HepG2 (cell line): ENCODE measurements at regions not wholly inside any gene's neighbourhood (a gene's known extent, or its start where the extent isn't known, plus 50 kb on each side); places are given as distances from the start of the nearest gene placed in this dataset.

Experiments
- ATAC-seq: fragments of 200-7000 bp; cut with Tn5 transposase; 3 replicates; pipeline ENCODE4 v1.9.1; 2020; ENCODE audit warnings: mild to moderate bottlenecking, moderate library complexity
- BruUV-seq: library from RNA; stranded (reverse); fragments of 400-500 nt; replicated peaks from 2 replicates; lab custom pipeline; 2021; lab: Mats Ljungman, UMichigan
- CTCF ChIA-PET: fragments of 300-600 bp; formaldehyde crosslinking; extraction: SDS; loops from one replicate; lab custom pipeline; 2021; ENCODE audit warnings: low total read pairs, inconsistent platforms, low intra/inter-chr PET ratio; lab: Yijun Ruan, JAX
- POLR2A ChIA-PET: fragments of 350-600 bp; sonication (Branson Sonifier 250); formaldehyde crosslinking; loops from one replicate; lab custom pipeline; 2020; ENCODE audit warnings: antibody characterized with exemption, inconsistent platforms; lab: Yijun Ruan, JAX
- DNase-seq: peaks from one replicate; pipeline ENCODE4 v3.0.0-alpha.2; 2015; ENCODE audit warnings: low spot score
- FAIRE-seq: peaks from 3 replicates; lab custom pipeline; 2011; peaks lifted over from hg19 to GRCh38; lab: Jason Lieb, UNC
- H2AFZ ChIP-seq: one replicate; pipeline ENCODE4 v1.6.1; 2011; ENCODE audit warnings: low read length, inconsistent platforms
- H3K27ac ChIP-seq: fragments of 300-600 bp; 3 replicates; pipeline ENCODE4 v1.8.0; 2011; ENCODE audit warnings: mixed run types, mild to moderate bottlenecking, mixed read lengths, low read length, inconsistent platforms; ENCODE audit not compliant: insufficient read depth; ENCODE audit errors: extremely low read length
- H3K27me3 ChIP-seq, 2 experiments: fragments of 200-600 bp in 1 of 2; 2 replicates in 1 of 2; 3 replicates in 1 of 2; pipeline versions ENCODE4 v1.6.0 to v1.8.0; 2011; ENCODE audit warnings: low read length in 2 of 2, mild to moderate bottlenecking in 2 of 2, moderate library complexity in 2 of 2, inconsistent platforms in 1 of 2; ENCODE audit not compliant: insufficient read depth in 2 of 2, control insufficient read depth in 1 of 2
- H3K36me3 ChIP-seq, 2 experiments: fragments of 200-600 bp in 1 of 2; replicated peaks in 1 of 2; 2 replicates in 1 of 2; 3 replicates in 1 of 2; pipeline versions ENCODE4 v1.5.1 to v1.8.0; 2011; ENCODE audit warnings: low read length in 2 of 2, inconsistent platforms in 1 of 2; ENCODE audit not compliant: insufficient read depth in 2 of 2, control insufficient read depth in 1 of 2
- H3K4me1 ChIP-seq: 2 replicates; pipeline ENCODE4 v1.5.1; 2012; ENCODE audit warnings: low read length, inconsistent platforms; ENCODE audit not compliant: insufficient read depth
- H3K4me2 ChIP-seq: 2 replicates; pipeline ENCODE4 v1.6.0; 2011; ENCODE audit warnings: low read depth, low read length, inconsistent platforms
- H3K4me3 ChIP-seq, 3 experiments: fragments of 200-600 bp in 1 of 3; sonication (generic), shearing (Covaris generic) in 1 of 3; replicated peaks in 1 of 3; 2 replicates each; pipeline ENCODE4 v1.5.1; 2011 to 2016; ENCODE audit warnings: low read length in 3 of 3, inconsistent platforms in 2 of 3, low read depth in 2 of 3, mild to moderate bottlenecking in 2 of 3, control low read depth in 1 of 3, mixed read lengths in 1 of 3; ENCODE audit not compliant: insufficient read depth in 1 of 3
- H3K79me2 ChIP-seq: one replicate; pipeline ENCODE4 v1.6.1; 2011; ENCODE audit warnings: low read length, inconsistent platforms; ENCODE audit not compliant: insufficient read depth
- H3K9ac ChIP-seq: 2 replicates; pipeline ENCODE4 v1.6.0; 2011; ENCODE audit warnings: mild to moderate bottlenecking, low read depth, low read length, inconsistent platforms; ENCODE audit not compliant: insufficient read depth
- H3K9me3 ChIP-seq: 2 replicates; pipeline ENCODE4 v1.5.1; 2012; ENCODE audit warnings: mild to moderate bottlenecking, low read length
- H4K20me1 ChIP-seq: 2 replicates; pipeline ENCODE4 v1.6.0; 2011; ENCODE audit warnings: inconsistent platforms, mild to moderate bottlenecking, low read length, moderate library complexity; ENCODE audit not compliant: insufficient read depth
- DNMT1 ChIP-seq: sonication (generic); formaldehyde crosslinking; IDR thresholded peaks from 2 replicates; pipeline ENCODE4 v1.5.1; 2020; ENCODE audit warnings: mild to moderate bottlenecking, missing genetic modification reagents
- EHMT2 ChIP-seq: fragments of 200-600 bp; sonication (generic); IDR thresholded peaks from 2 replicates; pipeline ENCODE4 v1.7.0; 2017; ENCODE audit warnings: antibody characterized with exemption, low read depth, low read length, borderline replicate concordance
- HNF4A ChIP-seq: sonication (generic); formaldehyde crosslinking; IDR thresholded peaks from 2 replicates; pipeline ENCODE4 v1.4.0; 2020; ENCODE audit warnings: missing genetic modification reagents
- NAIF1 ChIP-seq: sonication (generic); formaldehyde crosslinking; IDR thresholded peaks from 2 replicates; pipeline ENCODE4 v1.5.0; 2020; ENCODE audit warnings: mild to moderate bottlenecking, missing genetic modification reagents, borderline replicate concordance
- PRMT3 ChIP-seq: sonication (generic); formaldehyde crosslinking; IDR thresholded peaks from 2 replicates; pipeline ENCODE4 v1.8.1; 2022; ENCODE audit warnings: low read depth, mild to moderate bottlenecking, moderate library complexity, missing genetic modification reagents, borderline replicate concordance
- SKIL ChIP-seq: sonication (generic); formaldehyde crosslinking; IDR thresholded peaks from 2 replicates; pipeline ENCODE4 v1.8.0; 2022; ENCODE audit warnings: missing genetic modification reagents, mild to moderate bottlenecking, moderate library complexity, borderline replicate concordance
- TCF7 ChIP-seq: sonication (generic); IDR thresholded peaks from 2 replicates; pipeline ENCODE4 v1.6.1; 2016; ENCODE audit warnings: antibody characterized with exemption, low read depth
- TP53 ChIP-seq: sonication (generic); formaldehyde crosslinking; conservative IDR thresholded peaks from 2 replicates; pipeline ENCODE4 v1.4.0; 2020; ENCODE audit warnings: missing genetic modification reagents
- USF2 ChIP-seq, 2 experiments: sonication (generic) in 1 of 2; formaldehyde crosslinking in 1 of 2; IDR thresholded peaks; 2 replicates each; pipeline versions ENCODE4 v1.5.1 to v1.6.1; 2011 to 2020; ENCODE audit warnings: borderline replicate concordance in 1 of 2, low read depth in 1 of 2, low read length in 1 of 2, mild to moderate bottlenecking in 1 of 2, missing genetic modification reagents in 1 of 2, moderate library complexity in 1 of 2
- ZBTB39 ChIP-seq: sonication (generic); formaldehyde crosslinking; IDR thresholded peaks from 2 replicates; pipeline ENCODE4 v1.5.0; 2020; ENCODE audit warnings: missing genetic modification reagents
- ZNF230 ChIP-seq: sonication (generic); formaldehyde crosslinking; IDR thresholded peaks from 2 replicates; pipeline ENCODE4 v1.4.0; 2020; ENCODE audit warnings: mild to moderate bottlenecking, missing genetic modification reagents
- ZSCAN29 ChIP-seq: sonication (generic); formaldehyde crosslinking; conservative IDR thresholded peaks from 2 replicates; pipeline ENCODE4 v1.4.0; 2020; ENCODE audit warnings: mild to moderate bottlenecking, missing genetic modification reagents
- in situ Hi-C: cut with HindIII; loops from 2 replicates; pipeline ENCODE4 v1.10.0; 2017; ENCODE audit warnings: low pct_unique_long_range_greater_than_20kb; ENCODE audit not compliant: extremely low pct_ligation_motif_present
- intact Hi-C: fragments of 100-400 bp; cut with micrococcal nuclease; formaldehyde crosslinking; loops from one replicate; pipeline ENCODE4 v1.10.0; 2022; ENCODE audit not compliant: unreplicated experiment

GRCh38 chr6:111936718-111937117, 63.5 kb upstream of the FYN start:
- no peak overlapping the region for H3K4me3 ChIP-seq
- H4K20me1 ChIP-seq = no peaks in the 10 kb centered on the region
- intact Hi-C loops (no loop called here), in situ Hi-C loops (no loop called here)
- no peak overlapping the region for H3K9ac ChIP-seq
- POLR2A ChIA-PET = no interaction called here
- DNase-seq (no peak), ATAC-seq (no peak), FAIRE-seq (no peak)
- H3K4me2 ChIP-seq = no peak overlapping the region
- BruUV-seq = no TSS peak
- H3K4me1 ChIP-seq = no peaks in the 10 kb centered on the region
- H2AFZ ChIP-seq = no peak overlapping the region
- no peak for TF ChIP-seq TP53
- TF ChIP-seq EHMT2 = no peak
- TF ChIP-seq ZSCAN29 (CRISPR knock-in tag) = no peak
- TF ChIP-seq DNMT1 = no peak
- no peak for TF ChIP-seq ZNF230 (CRISPR knock-in tag)
- no peak for TF ChIP-seq PRMT3 (CRISPR knock-in tag)
- TF ChIP-seq NAIF1 (CRISPR knock-in tag) = no peak
- TF ChIP-seq SKIL (CRISPR knock-in tag) = no peak
- no peak for TF ChIP-seq USF2 (IDR thresholded peaks at IDR 0.05; ENCODE audit: low read depth, low read length)
- no peak for TF ChIP-seq USF2 (CRISPR knock-in tag; IDR thresholded peaks at IDR 0.05; ENCODE audit: borderline replicate concordance)
- TF ChIP-seq ZBTB39 = no peak
- no peak for TF ChIP-seq HNF4A
- no peak for TF ChIP-seq TCF7
- no peaks in the 10 kb centered on the region; a peak in 1 of 5 replicates for H3K27me3 ChIP-seq
- no peaks in the 10 kb centered on the region for H3K36me3 ChIP-seq
- no peak overlapping the region for H3K27ac ChIP-seq
- H3K9me3 ChIP-seq = no peaks in the 10 kb centered on the region
- no peaks in the 10 kb centered on the region for H3K79me2 ChIP-seq
- CTCF ChIA-PET = no interaction called here
